ENCODE measurements at regions not wholly inside any gene's neighbourhood (a gene's known extent, or its start where the extent isn't known, plus 50 kb on each side); places are given as distances from the start of the nearest gene placed in this dataset.

DNA sequence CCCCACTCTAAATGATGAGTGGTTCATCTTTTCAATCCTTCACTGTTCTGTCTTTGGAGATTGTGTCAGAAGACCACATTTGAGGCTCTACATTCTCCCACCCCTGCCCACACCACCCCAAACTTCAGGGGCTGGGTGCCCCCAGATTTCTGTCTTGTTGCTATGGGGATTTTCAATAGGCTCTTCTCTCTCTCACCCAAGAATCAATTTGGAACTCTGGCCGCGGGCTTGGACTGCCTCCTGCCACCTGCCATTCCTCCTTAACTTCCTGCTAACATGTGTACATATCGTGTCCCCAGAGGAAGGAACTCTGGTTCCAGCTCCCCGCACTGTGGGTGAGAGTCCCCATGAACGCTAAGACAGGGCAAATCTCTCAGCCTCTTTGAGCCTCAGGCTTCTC, 67.4 kb upstream of the LARS2 start:
- H3K27me3 ChIP-seq (replicated peaks in 1 of 4; ENCODE audit: control extremely low read depth in 1 of 4, control insufficient read depth in 3 of 4, insufficient read depth in 4 of 4, low read length in 3 of 4) = peaks cover 0 to 3% (median 0%) of the 10 kb centered on the region in 4 experiments
- no peak for DNase-seq
- intact Hi-C loops (cut with micrococcal nuclease) = no loop called here
- no peak overlapping the region for H3K27ac ChIP-seq (ENCODE audit: low read length in 2 of 2)
- no peaks in the 10 kb centered on the region for H3K4me1 ChIP-seq (ENCODE audit: control insufficient read depth in 2 of 2, insufficient read depth in 2 of 2, low read length in 2 of 2)
- 16% methylated on average over 5 of the region's 5 CpGs for WGBS (ENCODE audit: insufficient coverage)
- TF ChIP-seq, protein P1, sequence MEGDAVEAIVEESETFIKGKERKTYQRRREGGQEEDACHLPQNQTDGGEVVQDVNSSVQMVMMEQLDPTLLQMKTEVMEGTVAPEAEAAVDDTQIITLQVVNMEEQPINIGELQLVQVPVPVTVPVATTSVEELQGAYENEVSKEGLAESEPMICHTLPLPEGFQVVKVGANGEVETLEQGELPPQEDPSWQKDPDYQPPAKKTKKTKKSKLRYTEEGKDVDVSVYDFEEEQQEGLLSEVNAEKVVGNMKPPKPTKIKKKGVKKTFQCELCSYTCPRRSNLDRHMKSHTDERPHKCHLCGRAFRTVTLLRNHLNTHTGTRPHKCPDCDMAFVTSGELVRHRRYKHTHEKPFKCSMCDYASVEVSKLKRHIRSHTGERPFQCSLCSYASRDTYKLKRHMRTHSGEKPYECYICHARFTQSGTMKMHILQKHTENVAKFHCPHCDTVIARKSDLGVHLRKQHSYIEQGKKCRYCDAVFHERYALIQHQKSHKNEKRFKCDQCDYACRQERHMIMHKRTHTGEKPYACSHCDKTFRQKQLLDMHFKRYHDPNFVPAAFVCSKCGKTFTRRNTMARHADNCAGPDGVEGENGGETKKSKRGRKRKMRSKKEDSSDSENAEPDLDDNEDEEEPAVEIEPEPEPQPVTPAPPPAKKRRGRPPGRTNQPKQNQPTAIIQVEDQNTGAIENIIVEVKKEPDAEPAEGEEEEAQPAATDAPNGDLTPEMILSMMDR (IDR thresholded peaks at IDR 0.05) = no peak
- H3K4me3 ChIP-seq (ENCODE audit: control extremely low read depth in 1 of 5, extremely low read depth in 1 of 5, insufficient read depth in 1 of 5, low read depth in 2 of 5, low read length in 4 of 5) = no peak overlapping the region
- no peaks in the 10 kb centered on the region for H4K20me1 ChIP-seq (ENCODE audit: control insufficient read depth, insufficient read depth, low read length, poor library complexity, severe bottlenecking)
- CTCF ChIA-PET = no interaction called here
- H3K9me3 ChIP-seq (ENCODE audit: control extremely low read depth in 1 of 3, control insufficient read depth in 2 of 3, insufficient read depth in 1 of 3, low read length in 2 of 3) = no peaks in the 10 kb centered on the region
- Mint-ChIP-seq H3K4me1 (no peaks in the 10 kb centered on the region), H3K27me3 (peaks cover 11% of the 10 kb centered on the region), H3K4me3 (no peak overlapping the region), H3K9me3 (ENCODE audit: insufficient read depth) (no peaks in the 10 kb centered on the region), H3K27ac (no peak overlapping the region)
- H3K79me2 ChIP-seq (ENCODE audit: control insufficient read depth, insufficient read depth, low read length) = no peaks in the 10 kb centered on the region
- no peak overlapping the region for H3K4me2 ChIP-seq (replicated peaks; ENCODE audit: low read depth, low read length, poor library complexity, severe bottlenecking)
- no peak overlapping the region for H3K9ac ChIP-seq (ENCODE audit: low read length)
- H3K36me3 ChIP-seq (replicated peaks in 1 of 2; ENCODE audit: control extremely low read depth in 1 of 2, control insufficient read depth in 1 of 2, extremely low read depth in 1 of 2, insufficient read depth in 2 of 2, low read length in 1 of 2) = no peaks in the 10 kb centered on the region
- no peak for ATAC-seq (ENCODE audit: low read depth)
- POLR2A ChIA-PET = no interaction called here
- no peak overlapping the region for H2AFZ ChIP-seq (ENCODE audit: insufficient read depth, low read depth, low read length, poor library complexity, severe bottlenecking)

- POLR2A ChIA-PET = no interaction called here
- Histone ChIP-seq H3K36me3 (replicated peaks in 1 of 2; ENCODE audit: control extremely low read depth in 1 of 2, control insufficient read depth in 1 of 2, extremely low read depth in 1 of 2, insufficient read depth in 2 of 2, low read length in 1 of 2) (no peaks in the 10 kb centered on the region), H3K27ac (ENCODE audit: low read length in 2 of 2) (no peak overlapping the region), H3K4me1 (ENCODE audit: control insufficient read depth in 2 of 2, insufficient read depth in 2 of 2, low read length in 2 of 2) (no peaks in the 10 kb centered on the region), H3K4me2 (replicated peaks; ENCODE audit: low read depth, low read length, poor library complexity, severe bottlenecking) (no peak overlapping the region), H3K27me3 (replicated peaks in 1 of 4; ENCODE audit: control extremely low read depth in 1 of 4, control insufficient read depth in 3 of 4, insufficient read depth in 4 of 4, low read length in 3 of 4) (peaks cover 0 to 3% (median 0%) of the 10 kb centered on the region in 4 experiments), H4K20me1 (ENCODE audit: control insufficient read depth, insufficient read depth, low read length, poor library complexity, severe bottlenecking) (no peaks in the 10 kb centered on the region), H2AFZ (ENCODE audit: insufficient read depth, low read depth, low read length, poor library complexity, severe bottlenecking) (no peak overlapping the region), H3K4me3 (ENCODE audit: control extremely low read depth in 1 of 5, extremely low read depth in 1 of 5, insufficient read depth in 1 of 5, low read depth in 2 of 5, low read length in 4 of 5) (no peak overlapping the region), H3K79me2 (ENCODE audit: control insufficient read depth, insufficient read depth, low read length) (no peaks in the 10 kb centered on the region), H3K9ac (ENCODE audit: low read length) (no peak overlapping the region), H3K9me3 (ENCODE audit: control extremely low read depth in 1 of 3, control insufficient read depth in 2 of 3, insufficient read depth in 1 of 3, low read length in 2 of 3) (no peaks in the 10 kb centered on the region)
- DNase-seq (no peak), ATAC-seq (ENCODE audit: low read depth) (no peak)
- CTCF ChIA-PET = no interaction called here
- Mint-ChIP-seq H3K4me3 (no peak overlapping the region), H3K4me1 (no peaks in the 10 kb centered on the region), H3K9me3 (ENCODE audit: insufficient read depth) (no peaks in the 10 kb centered on the region), H3K27ac (no peak overlapping the region), H3K27me3 (peaks cover 12% of the 10 kb centered on the region)
- WGBS (ENCODE audit: insufficient coverage) = 79% methylated on average over 10 of the region's 11 CpGs
- TF ChIP-seq, protein P1 (IDR thresholded peaks at IDR 0.05) = no peak
- no peak for TF ChIP-seq EZH2 (IDR thresholded peaks at IDR 0.05; ENCODE audit: borderline replicate concordance, insufficient read depth, low read depth, low read length, poor library complexity, severe bottlenecking)
- intact Hi-C loops (cut with micrococcal nuclease) = no loop called here
Measured at GRCh38 chr3:45321607-45322391, 66.6 kb upstream of the LARS2 start.

Data from B cell (primary cell).